ENCODE measurements at regions not wholly inside any gene's neighbourhood (a gene's known extent, or its start where the extent isn't known, plus 50 kb on each side); places are given as distances from the start of the nearest gene placed in this dataset.

- no peak for ATAC-seq
- no peaks in the 10 kb centered on the region for H3K9me2 ChIP-seq (ENCODE audit: insufficient read depth)
- no peak overlapping the region for H3K4me3 ChIP-seq (replicated peaks in 1 of 2; ENCODE audit: low read depth in 1 of 2, low read length in 2 of 2)
- BruUV-seq (replicated peaks): no TSS peak
- H3K79me2 ChIP-seq (ENCODE audit: insufficient read depth, low read length): no peaks in the 10 kb centered on the region
- no peak overlapping the region for H2AFZ ChIP-seq (ENCODE audit: low read depth, low read length, poor library complexity, severe bottlenecking)
- H3K27me3 ChIP-seq (ENCODE audit: insufficient read depth, low read length): no peaks in the 10 kb centered on the region
- RAD21 ChIA-PET (ENCODE audit: low non-redundant PET in 1 of 2, low total read pairs in 2 of 2, uncharacterized antibody in 2 of 2, unreplicated experiment in 2 of 2): no interaction called here
- no peak for DNase-seq (ENCODE audit: low read depth, low spot score)
- TF ChIP-seq SIN3A (IDR thresholded peaks at IDR 0.05; ENCODE audit: low read depth) (no peak), EZH2 (IDR thresholded peaks at IDR 0.05) (no peak), EZH2phosphoT487 (IDR thresholded peaks at IDR 0.05; ENCODE audit: borderline replicate concordance) (no peak), ZBTB33 (IDR thresholded peaks at IDR 0.05; ENCODE audit: extremely low read depth, insufficient replicate concordance, low read length) (no peak), ATF3 (IDR thresholded peaks at IDR 0.05) (no peak), CEBPB (IDR thresholded peaks at IDR 0.05; ENCODE audit: low read depth) (no peak), SRF (IDR thresholded peaks at IDR 0.05; ENCODE audit: low read depth) (no peak), POLR2A (IDR thresholded peaks at IDR 0.05; ENCODE audit: borderline replicate concordance, extremely low read depth, insufficient read depth, insufficient read length) (no peak), EGR1 (IDR thresholded peaks at IDR 0.05; ENCODE audit: low read depth) (no peak)
- TF ChIP-seq, protein P1, sequence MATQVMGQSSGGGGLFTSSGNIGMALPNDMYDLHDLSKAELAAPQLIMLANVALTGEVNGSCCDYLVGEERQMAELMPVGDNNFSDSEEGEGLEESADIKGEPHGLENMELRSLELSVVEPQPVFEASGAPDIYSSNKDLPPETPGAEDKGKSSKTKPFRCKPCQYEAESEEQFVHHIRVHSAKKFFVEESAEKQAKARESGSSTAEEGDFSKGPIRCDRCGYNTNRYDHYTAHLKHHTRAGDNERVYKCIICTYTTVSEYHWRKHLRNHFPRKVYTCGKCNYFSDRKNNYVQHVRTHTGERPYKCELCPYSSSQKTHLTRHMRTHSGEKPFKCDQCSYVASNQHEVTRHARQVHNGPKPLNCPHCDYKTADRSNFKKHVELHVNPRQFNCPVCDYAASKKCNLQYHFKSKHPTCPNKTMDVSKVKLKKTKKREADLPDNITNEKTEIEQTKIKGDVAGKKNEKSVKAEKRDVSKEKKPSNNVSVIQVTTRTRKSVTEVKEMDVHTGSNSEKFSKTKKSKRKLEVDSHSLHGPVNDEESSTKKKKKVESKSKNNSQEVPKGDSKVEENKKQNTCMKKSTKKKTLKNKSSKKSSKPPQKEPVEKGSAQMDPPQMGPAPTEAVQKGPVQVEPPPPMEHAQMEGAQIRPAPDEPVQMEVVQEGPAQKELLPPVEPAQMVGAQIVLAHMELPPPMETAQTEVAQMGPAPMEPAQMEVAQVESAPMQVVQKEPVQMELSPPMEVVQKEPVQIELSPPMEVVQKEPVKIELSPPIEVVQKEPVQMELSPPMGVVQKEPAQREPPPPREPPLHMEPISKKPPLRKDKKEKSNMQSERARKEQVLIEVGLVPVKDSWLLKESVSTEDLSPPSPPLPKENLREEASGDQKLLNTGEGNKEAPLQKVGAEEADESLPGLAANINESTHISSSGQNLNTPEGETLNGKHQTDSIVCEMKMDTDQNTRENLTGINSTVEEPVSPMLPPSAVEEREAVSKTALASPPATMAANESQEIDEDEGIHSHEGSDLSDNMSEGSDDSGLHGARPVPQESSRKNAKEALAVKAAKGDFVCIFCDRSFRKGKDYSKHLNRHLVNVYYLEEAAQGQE (IDR thresholded peaks at IDR 0.05; ENCODE audit: low read depth): no peak
- TF ChIP-seq, protein P2, sequence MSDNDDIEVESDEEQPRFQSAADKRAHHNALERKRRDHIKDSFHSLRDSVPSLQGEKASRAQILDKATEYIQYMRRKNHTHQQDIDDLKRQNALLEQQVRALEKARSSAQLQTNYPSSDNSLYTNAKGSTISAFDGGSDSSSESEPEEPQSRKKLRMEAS (IDR thresholded peaks at IDR 0.05): no peak
- no peaks in the 10 kb centered on the region for H4K20me1 ChIP-seq (ENCODE audit: insufficient read depth)
- H3K4me1 ChIP-seq (ENCODE audit: control insufficient read depth in 1 of 2, insufficient read depth in 2 of 2, low read length in 2 of 2): no peaks in the 10 kb centered on the region
- H3K9me3 ChIP-seq (ENCODE audit: control insufficient read depth in 1 of 2, insufficient read depth in 1 of 2, low read depth in 1 of 2, low read length in 2 of 2): peaks cover 0 to 3% of the 10 kb centered on the region in 2 experiments; a peak in 2 of 4 replicates
- H3K9ac ChIP-seq (ENCODE audit: low read length): no peak overlapping the region
- H3K36me3 ChIP-seq (ENCODE audit: control insufficient read depth in 1 of 2, insufficient read depth in 2 of 2, low read length in 2 of 2): no peaks in the 10 kb centered on the region
- no peak overlapping the region for H3K4me2 ChIP-seq (ENCODE audit: low read length)
- CTCF ChIA-PET: no interaction called here
- H3K27ac ChIP-seq (ENCODE audit: low read depth, low read length): no peak overlapping the region
- POLR2A ChIA-PET: no interaction called here
- intact Hi-C loops (cut with micrococcal nuclease): no loop called here
Measured at GRCh38 chr6:94899191-94899590, 678.1 kb upstream of the MANEA start.

All from HCT116 (cell line).